Skeletal muscle satellite cell (primary cell): ENCODE measurements at regions not wholly inside any gene's neighbourhood (a gene's known extent, or its start where the extent isn't known, plus 50 kb on each side); places are given as distances from the start of the nearest gene placed in this dataset.
"Not testable (repeated sequence)": the region's sequence is repeated elsewhere in the genome, so short reads cannot be mapped to it uniquely, and the experiment has no call there.

Experiments used
- H3K27me3 ChIP-seq: 2 replicates; pipeline ENCODE4 v1.7.0; 2013; ENCODE audit warnings: low read length; ENCODE audit not compliant: control insufficient read depth, insufficient read depth
- H3K36me3 ChIP-seq: 2 replicates; pipeline ENCODE4 v1.7.0; 2013; ENCODE audit warnings: mild to moderate bottlenecking, control low read depth, low read length; ENCODE audit not compliant: insufficient read depth
- H3K4me1 ChIP-seq: 2 replicates; pipeline ENCODE4 v1.7.0; 2013; ENCODE audit warnings: low read length; ENCODE audit not compliant: control insufficient read depth, insufficient read depth
- H3K4me2 ChIP-seq: 2 replicates; pipeline ENCODE4 v1.7.0; 2013; ENCODE audit warnings: mild to moderate bottlenecking, low read length
- H3K4me3 ChIP-seq: 2 replicates; pipeline ENCODE4 v1.7.0; 2013; ENCODE audit warnings: low read length
- H3K9ac ChIP-seq: 2 replicates; pipeline ENCODE4 v1.7.0; 2013; ENCODE audit warnings: mild to moderate bottlenecking, low read depth, low read length, moderate library complexity
- H3K9me3 ChIP-seq: replicated peaks from 2 replicates; pipeline ENCODE4 v1.7.0; 2013; ENCODE audit warnings: mild to moderate bottlenecking, control low read depth, low read length

DNA sequence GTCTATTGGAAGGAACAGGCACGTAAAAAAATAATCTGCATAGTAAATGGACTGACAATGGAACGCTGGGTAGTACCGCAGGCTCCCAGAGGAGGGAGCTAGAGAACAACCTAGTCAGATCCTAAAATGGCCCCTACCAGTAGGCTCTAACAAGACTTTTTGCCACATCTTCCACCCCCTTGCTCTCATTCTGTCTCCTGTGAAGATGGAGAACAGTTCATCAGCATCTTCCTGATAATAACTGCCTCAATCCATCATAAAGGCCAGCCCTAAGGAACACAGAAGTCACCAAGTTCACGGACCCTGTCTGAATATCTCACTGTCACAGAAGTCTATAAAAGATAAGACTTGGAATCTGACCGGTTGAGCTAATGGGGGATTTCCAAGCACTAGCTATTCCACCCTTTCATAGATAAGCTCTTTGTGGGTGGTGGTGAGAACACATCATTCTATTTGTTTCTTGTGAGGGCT, 133.4 kb downstream of the SLC1A3 start:
- peak overlapping the region; percentile 5 for H3K4me2 ChIP-seq
- H3K9ac ChIP-seq, result no peak overlapping the region
- H3K4me3 ChIP-seq, result no peak overlapping the region

DNA sequence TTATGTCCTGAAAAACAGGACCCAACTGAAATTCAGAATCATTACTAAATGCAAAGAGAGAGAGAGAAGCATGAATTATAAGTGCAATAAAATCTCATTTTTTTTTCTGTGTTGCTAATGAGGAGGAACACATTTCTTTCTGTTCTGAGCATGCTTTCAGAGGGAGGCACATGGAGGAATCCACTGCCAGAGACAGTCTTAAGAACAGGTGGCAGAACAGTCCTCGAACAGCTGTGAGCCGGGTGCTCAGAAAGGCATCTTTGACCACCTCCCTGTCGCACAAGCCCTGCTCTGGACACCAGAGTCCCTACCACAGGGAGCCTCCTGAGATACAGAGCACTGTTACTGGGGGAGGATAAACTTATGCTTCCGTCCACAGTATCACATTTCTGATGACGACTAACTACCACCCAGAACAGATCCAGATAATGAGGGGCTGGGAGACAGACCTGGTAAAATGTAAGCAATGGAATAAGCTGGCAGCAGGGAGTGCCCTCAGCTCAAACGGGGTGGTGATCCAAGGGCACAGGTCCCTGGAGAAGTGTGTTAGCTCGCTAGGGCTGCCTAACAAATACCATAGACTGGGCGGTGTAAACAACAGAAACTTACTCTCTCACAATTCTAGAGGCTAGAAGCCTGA, 134.0 kb downstream of the SLC1A3 start:
- Histone ChIP-seq H3K9ac (no peak overlapping the region), H3K4me3 (no peak overlapping the region), H3K9me3 (no peaks in the 10 kb centered on the region), H3K4me2 (peak overlapping the region; percentile 14), H3K4me1 (peaks cover 19% of the 10 kb centered on the region), H3K27me3 (peaks cover 24% of the 10 kb centered on the region), H3K36me3 (no peaks in the 10 kb centered on the region)

More for the DNA sequence above, 133.4 kb downstream of the SLC1A3 start:
- Histone ChIP-seq H3K27me3 (peaks cover 24% of the 10 kb centered on the region), H3K36me3 (no peaks in the 10 kb centered on the region), H3K9me3 (no peaks in the 10 kb centered on the region), H3K4me1 (peaks cover 19% of the 10 kb centered on the region)

DNA sequence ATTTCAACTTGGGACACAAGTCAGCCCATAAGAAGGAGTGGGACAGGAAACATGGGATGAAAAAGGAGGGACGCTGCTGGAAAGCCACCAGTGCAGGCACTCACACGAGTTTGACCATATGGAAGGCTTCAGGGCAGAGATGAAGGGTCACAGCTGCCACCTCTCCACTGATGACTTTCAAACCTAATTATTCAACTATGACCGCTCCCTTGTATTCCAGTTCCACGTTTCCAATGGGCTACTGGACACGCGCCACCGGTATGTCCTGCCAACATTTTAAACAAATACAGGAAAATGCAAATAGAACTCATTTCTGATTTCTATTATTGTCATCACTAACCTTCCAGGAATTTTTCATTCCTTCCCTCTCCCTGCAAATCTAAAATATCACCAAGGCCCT, 134.7 kb downstream of the SLC1A3 start:
- H3K27me3 ChIP-seq, result peaks cover 25% of the 10 kb centered on the region
- H3K9ac ChIP-seq, result no peak overlapping the region
- no peaks in the 10 kb centered on the region for H3K36me3 ChIP-seq
- H3K4me2 ChIP-seq, result no peak overlapping the region
- H3K4me3 ChIP-seq, result no peak overlapping the region
- peaks cover 19% of the 10 kb centered on the region for H3K4me1 ChIP-seq
- no peaks in the 10 kb centered on the region for H3K9me3 ChIP-seq

DNA sequence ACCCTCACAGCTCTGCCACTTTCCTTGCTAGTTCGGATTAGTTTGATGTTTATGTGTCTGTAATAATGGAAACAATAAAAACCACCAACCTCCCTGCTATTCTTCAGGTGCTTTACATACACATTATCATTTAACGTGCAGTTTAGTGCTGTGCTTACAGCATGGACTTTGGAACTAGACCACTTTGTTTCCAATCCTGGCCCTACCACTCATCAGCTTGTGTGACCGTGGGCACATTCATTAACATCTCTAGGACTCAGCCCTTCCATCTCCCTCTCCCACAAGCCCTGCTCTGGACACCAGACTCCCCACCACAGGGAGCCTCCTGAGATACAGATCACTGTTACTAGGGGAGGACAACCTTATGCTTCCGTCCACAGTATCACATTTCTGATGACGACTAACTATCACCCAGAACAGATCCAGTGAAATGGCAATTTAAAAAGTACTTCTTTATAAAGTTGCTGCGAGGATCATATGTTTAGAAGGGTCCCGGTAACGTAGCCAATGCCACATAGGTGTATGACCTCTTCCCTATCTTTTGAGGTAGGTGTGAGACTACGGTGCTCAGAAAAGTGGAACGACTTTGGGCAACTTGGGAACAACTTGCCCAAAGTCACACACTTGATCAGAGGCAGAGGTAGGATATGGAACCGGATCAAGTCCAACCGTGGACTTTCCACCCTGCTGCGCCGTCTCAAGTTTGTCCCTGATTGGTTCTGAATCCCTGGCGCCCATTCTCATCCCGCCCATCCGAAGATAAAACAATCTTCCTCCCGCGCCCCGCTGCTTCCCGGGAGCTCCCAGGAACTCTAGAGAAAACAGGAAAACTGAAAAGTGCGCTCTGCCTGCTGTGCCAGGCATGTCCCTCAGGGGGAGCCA, 132.4 kb upstream of the NIPBL start:
- peak overlapping the region; percentile 70 for H3K4me3 ChIP-seq
- peak overlapping the region; percentile 89 for H3K4me2 ChIP-seq
- peak overlapping the region; percentile 29 for H3K9ac ChIP-seq
- H3K9me3 ChIP-seq, result no peaks in the 10 kb centered on the region
- no peaks in the 10 kb centered on the region for H3K36me3 ChIP-seq
- peaks cover 19% of the 10 kb centered on the region for H3K4me1 ChIP-seq
- peaks cover 39% of the 10 kb centered on the region for H3K27me3 ChIP-seq

DNA sequence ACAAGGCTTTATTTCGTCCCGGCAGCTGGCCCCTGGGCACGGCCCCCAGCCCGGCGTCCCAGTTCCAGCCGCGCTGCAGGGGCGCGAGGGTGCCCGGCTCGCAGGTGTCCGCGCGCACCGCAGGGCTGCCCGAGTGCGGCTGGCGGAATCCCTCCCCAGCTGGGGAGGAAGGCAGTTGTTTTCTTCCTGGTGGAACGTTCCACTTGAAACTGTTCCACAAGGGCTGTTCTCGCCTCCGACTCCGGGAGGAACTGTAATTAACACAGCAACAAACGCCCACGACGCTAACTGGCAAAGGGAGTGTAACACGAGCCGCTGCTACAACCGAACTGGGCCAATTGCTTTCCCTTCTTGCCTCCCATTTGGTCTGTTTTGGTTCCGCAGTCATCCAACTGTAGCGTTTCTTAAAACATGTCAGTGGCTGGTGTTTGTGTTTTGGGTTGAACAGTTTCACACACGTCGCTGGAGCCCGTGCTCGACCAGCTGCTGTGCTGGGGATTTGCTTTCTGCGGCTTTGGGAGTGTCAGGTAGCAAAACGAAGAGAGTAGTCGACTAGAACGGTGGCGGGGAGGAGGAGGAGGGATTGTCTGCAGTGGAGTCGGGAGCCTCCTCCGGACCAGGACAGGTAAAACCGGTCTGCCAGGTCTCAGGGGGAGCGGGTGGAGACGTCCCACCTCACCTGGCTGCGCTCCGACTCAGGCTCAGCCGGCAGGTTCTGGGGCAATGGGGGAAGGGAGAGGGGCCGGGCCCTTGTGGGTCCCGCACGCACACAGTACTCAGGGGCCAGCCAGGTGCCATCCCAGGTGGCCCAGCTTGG, 131.6 kb upstream of the NIPBL start:
- Histone ChIP-seq H3K36me3 (no peaks in the 10 kb centered on the region), H3K9ac (peak overlapping the region; percentile 29), H3K4me2 (peak overlapping the region; percentile 89), H3K9me3 (no peaks in the 10 kb centered on the region), H3K4me1 (peaks cover 16% of the 10 kb centered on the region), H3K4me3 (peak overlapping the region; percentile 70), H3K27me3 (peaks cover 47% of the 10 kb centered on the region)

DNA sequence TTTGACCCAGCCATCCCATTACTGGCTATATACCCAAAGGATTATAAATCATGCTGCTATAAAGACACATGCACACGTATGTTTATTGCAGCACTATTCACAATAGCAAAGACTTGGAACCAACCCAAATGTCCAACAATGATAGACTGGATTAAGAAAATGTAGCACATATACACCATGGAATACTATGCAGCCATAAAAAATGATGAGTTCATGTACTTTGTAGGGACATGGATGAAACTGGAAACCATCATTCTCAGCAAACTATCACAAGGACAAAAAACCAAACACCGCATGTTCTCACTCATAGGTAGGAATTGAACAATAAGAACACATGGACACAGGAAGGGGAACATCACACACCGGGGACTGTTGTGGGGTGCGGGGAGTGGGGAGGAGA, 128.8 kb upstream of the NIPBL start:
- H3K27me3 ChIP-seq, result peaks cover 54% of the 10 kb centered on the region
- H3K4me2 ChIP-seq, H3K4me1 ChIP-seq, H3K4me3 ChIP-seq, H3K9me3 ChIP-seq, H3K9ac ChIP-seq, H3K36me3 ChIP-seq: not testable (repeated sequence)

DNA sequence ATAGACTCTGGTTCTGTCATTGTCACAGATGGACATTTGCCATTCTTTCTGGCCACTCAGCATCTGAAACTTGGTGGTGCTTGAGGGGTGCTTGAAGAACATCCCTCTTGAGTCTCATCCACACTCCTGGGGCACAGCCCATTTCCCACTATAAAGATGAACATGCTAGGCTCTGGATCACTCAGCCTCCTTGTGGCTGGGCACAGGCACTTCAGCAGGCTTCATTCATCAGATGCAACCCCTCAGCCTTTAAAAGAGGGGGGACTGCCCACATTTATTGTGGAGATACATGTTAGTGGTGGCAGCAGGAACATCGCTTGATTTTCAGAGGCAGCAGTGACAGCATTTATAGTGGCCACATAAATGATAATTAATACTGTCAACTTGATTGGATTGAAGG, 124.7 kb upstream of the NIPBL start:
- Histone ChIP-seq H3K9ac (no peak overlapping the region), H3K4me1 (no peaks in the 10 kb centered on the region), H3K27me3 (peaks cover 56% of the 10 kb centered on the region), H3K36me3 (no peaks in the 10 kb centered on the region), H3K4me2 (no peak overlapping the region), H3K9me3 (no peaks in the 10 kb centered on the region), H3K4me3 (no peak overlapping the region)

DNA sequence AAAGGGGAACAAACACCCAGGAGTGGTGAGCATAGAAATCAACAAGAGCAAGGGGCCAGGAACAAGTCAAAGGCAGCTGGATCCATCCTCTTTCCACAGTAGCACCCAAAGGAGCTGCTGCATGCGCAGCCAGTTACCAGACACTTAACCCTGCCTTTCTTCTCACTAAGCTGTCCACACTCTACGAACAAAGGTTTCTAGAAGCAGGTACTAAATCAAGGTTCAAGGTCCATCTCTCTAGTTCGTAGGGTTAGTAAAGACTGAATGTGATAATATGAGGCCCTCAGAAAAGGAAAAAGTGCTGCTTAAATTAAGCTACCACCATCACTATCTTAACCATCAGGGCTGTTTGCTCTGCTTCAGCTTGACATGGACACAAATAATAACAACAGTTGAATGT, 121.2 kb upstream of the NIPBL start:
- H3K36me3 ChIP-seq, result no peaks in the 10 kb centered on the region
- no peak overlapping the region for H3K4me2 ChIP-seq
- no peaks in the 10 kb centered on the region for H3K4me1 ChIP-seq
- H3K4me3 ChIP-seq, result no peak overlapping the region
- peaks cover 55% of the 10 kb centered on the region for H3K27me3 ChIP-seq
- no peak overlapping the region for H3K9ac ChIP-seq
- no peaks in the 10 kb centered on the region for H3K9me3 ChIP-seq

DNA sequence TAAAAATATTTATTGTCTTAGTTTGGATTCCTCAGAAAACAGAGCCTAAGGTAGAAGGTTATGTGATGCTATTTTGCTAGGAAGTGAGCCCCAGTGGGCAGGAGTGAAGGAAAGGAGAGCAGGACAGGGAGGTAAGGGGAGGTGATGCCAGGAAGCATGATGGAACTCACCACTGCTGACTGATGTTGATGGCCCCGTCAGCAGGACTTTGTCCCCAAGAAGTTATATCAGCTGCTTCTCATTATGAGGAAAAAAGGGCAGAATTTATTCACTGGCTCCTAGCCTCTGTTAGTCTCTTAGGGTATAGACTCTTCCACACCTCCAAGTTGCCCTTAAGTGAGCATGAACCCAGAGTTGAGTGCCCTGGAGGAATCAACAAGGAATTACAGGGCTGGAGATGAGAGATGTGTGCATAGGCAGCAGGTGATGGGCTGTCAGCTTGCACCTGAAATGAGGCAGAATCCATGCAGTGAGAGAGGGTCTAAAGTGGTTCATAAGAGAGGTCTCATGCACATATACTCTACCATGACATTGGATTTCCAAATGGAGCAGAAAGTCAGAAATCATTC, 120.6 kb upstream of the NIPBL start:
- no peaks in the 10 kb centered on the region for H3K4me1 ChIP-seq
- H3K9ac ChIP-seq, result no peak overlapping the region
- no peak overlapping the region for H3K4me2 ChIP-seq
- no peaks in the 10 kb centered on the region for H3K9me3 ChIP-seq
- no peak overlapping the region for H3K4me3 ChIP-seq
- peaks cover 62% of the 10 kb centered on the region for H3K27me3 ChIP-seq
- H3K36me3 ChIP-seq, result no peaks in the 10 kb centered on the region

DNA sequence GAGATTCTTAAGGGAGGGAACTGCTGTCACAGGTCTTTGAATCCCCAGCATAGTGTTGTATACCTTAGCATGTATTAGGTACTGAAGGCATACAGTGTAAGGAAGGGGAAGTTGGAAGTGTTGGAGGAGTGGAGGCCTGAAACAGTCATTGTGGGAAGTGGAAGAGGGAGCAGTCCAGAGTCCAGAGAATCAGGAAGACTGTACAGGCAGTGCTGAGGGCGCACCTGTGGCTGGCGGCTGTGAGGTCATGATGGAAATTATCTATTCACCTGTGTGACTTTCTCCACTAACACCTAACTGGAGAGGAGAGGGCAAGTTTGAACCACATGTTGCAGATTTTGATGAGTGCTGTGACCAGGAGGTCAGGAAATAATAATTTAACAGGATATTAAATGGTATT, 119.7 kb upstream of the NIPBL start:
- Histone ChIP-seq H3K9ac (no peak overlapping the region), H3K4me1 (no peaks in the 10 kb centered on the region), H3K9me3 (no peaks in the 10 kb centered on the region), H3K4me3 (no peak overlapping the region), H3K27me3 (peaks cover 64% of the 10 kb centered on the region), H3K4me2 (no peak overlapping the region), H3K36me3 (no peaks in the 10 kb centered on the region)

DNA sequence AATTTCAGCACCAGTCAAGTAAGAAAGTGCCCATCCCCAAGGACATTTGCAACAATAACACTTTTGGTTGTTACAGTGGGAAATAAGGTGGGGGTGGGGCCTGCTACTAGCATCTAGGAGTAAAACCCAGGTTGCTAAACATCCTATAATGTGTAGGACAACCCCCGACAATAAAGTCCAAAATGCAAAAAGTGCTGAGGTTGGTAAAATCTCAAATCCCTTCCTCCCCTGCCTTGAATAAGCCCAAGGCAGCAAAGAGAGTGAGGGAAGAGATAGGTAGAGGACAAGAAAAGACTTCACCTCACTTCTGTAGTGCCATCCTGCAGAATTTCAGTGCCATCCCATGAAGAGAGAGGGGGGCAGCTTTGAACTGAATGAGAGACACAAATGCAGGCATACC, 117.5 kb upstream of the NIPBL start:
- Histone ChIP-seq H3K27me3 (peaks cover 73% of the 10 kb centered on the region), H3K4me3 (no peak overlapping the region), H3K4me2 (no peak overlapping the region), H3K9ac (no peak overlapping the region), H3K36me3 (no peaks in the 10 kb centered on the region), H3K4me1 (no peaks in the 10 kb centered on the region), H3K9me3 (no peaks in the 10 kb centered on the region)
